ENCODE measurements at regions not wholly inside any gene's neighbourhood (a gene's known extent, or its start where the extent isn't known, plus 50 kb on each side); places are given as distances from the start of the nearest gene placed in this dataset.
A peak's percentile ranks its signal among the peaks of the same experiment; 100 is the strongest.

DNA sequence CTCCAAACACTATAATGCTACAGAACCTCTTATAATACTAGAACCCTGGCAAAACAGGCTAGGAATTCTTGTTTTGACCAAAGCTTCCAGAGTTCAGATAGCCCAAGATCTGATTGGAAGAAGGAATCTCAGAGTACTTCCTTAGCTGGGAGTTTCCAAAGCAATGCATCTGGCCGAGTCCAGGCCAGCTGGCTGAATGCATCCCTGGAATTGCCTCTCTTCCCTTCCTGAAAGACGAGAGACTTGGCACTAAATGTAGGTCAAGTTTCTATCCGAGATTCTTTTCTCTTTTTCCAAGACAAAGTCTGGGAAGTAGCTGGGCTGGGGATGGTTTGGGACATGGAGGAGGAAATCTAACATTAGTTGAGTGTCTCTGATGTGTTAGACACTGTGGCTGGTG is 68.7 kb upstream of the ADPGK start:
- Mint-ChIP-seq H3K36me3 (ENCODE audit: insufficient read depth, unreplicated experiment) (no peaks in the 10 kb centered on the region), H3K9me3 (ENCODE audit: unreplicated experiment) (no peaks in the 10 kb centered on the region), H3K27ac (ENCODE audit: low read depth, unreplicated experiment) (no peak overlapping the region), H3K27me3 (ENCODE audit: insufficient read depth, unreplicated experiment) (peaks cover 67% of the 10 kb centered on the region), H3K4me3 (ENCODE audit: unreplicated experiment) (no peak overlapping the region), H3K4me1 (ENCODE audit: insufficient read depth, unreplicated experiment) (no peaks in the 10 kb centered on the region)
- ChIA-PET CTCF (no interaction called here), POLR2A (no interaction called here)
- BruUV-seq (replicated peaks) = no TSS peak
- intact Hi-C loops (cut with micrococcal nuclease) = no loop called here
- TF ChIP-seq CTCF (IDR thresholded peaks at IDR 0.05; ENCODE audit: unreplicated experiment) = no peak
- no peak for DNase-seq (ENCODE audit: unreplicated experiment)

GRCh38 chr15:72851586-72851985 is 68.0 kb upstream of the ADPGK start:
- Mint-ChIP-seq H3K4me1 (ENCODE audit: insufficient read depth, unreplicated experiment) (no peaks in the 10 kb centered on the region), H3K4me3 (ENCODE audit: unreplicated experiment) (no peak overlapping the region), H3K36me3 (ENCODE audit: insufficient read depth, unreplicated experiment) (no peaks in the 10 kb centered on the region), H3K9me3 (ENCODE audit: unreplicated experiment) (no peaks in the 10 kb centered on the region), H3K27me3 (ENCODE audit: insufficient read depth, unreplicated experiment) (peaks cover 67% of the 10 kb centered on the region), H3K27ac (ENCODE audit: low read depth, unreplicated experiment) (no peak overlapping the region)
- no peak for DNase-seq (ENCODE audit: unreplicated experiment)
- BruUV-seq (replicated peaks) = no TSS peak
- ChIA-PET POLR2A (no interaction called here), CTCF (no interaction called here)
- TF ChIP-seq CTCF (IDR thresholded peaks at IDR 0.05; ENCODE audit: unreplicated experiment) = no peak
- intact Hi-C loops (cut with micrococcal nuclease) = no loop called here

DNA sequence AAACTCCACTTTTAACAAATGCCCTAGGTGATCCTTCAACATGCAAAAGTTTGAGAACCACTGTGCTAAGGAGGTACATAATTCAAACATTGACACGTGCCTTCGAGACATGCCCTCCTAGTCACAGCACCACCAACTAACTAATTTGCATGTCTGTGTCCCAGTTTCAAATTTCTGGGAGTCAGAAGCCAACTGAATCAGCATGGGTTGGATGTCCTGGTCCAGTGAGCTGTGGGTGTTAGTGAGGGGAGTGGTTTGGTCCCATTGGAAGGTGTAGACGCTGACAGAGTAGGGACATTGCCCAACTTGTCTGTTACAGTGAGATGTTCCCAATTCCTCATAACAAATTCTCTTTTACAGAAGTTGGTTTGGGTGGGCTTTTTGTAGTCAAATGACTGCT is 67.3 kb upstream of the ADPGK start:
- ChIA-PET CTCF (no interaction called here), POLR2A (no interaction called here)
- H3K4me3 Mint-ChIP-seq (ENCODE audit: unreplicated experiment) = no peak overlapping the region
- intact Hi-C loops (cut with micrococcal nuclease) = no loop called here
- H3K9me3 Mint-ChIP-seq (ENCODE audit: unreplicated experiment) = no peaks in the 10 kb centered on the region
- no peaks in the 10 kb centered on the region for H3K36me3 Mint-ChIP-seq (ENCODE audit: insufficient read depth, unreplicated experiment)
- TF ChIP-seq CTCF (IDR thresholded peaks at IDR 0.05; ENCODE audit: unreplicated experiment) = no peak
- H3K27me3 Mint-ChIP-seq (ENCODE audit: insufficient read depth, unreplicated experiment) = peaks cover 65% of the 10 kb centered on the region
- H3K4me1 Mint-ChIP-seq (ENCODE audit: insufficient read depth, unreplicated experiment) = no peaks in the 10 kb centered on the region
- peak; percentile 34 for DNase-seq (ENCODE audit: unreplicated experiment)
- BruUV-seq (replicated peaks) = no TSS peak
- no peak overlapping the region for H3K27ac Mint-ChIP-seq (ENCODE audit: low read depth, unreplicated experiment)

DNA sequence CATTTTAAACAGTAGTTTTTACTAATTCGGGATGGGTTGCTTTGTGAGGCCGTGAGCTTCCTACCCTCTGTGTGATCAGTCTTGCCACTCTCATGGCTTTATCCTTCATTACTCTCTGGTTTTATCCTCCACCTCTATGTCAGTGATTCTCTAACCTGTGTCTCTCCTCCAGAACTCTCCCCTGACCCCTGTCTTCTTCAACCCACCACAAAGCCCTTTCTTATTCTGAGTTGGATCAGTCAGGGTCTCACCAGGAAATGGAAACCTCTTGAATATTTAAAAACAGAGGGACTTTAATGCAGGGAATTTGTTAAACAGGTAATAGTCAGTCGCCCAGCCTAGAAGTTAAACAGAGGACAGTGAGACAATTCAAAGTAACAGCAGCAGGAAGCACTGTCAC is 64.2 kb upstream of the ADPGK start:
- CTCF ChIA-PET = no interaction called here
- no peaks in the 10 kb centered on the region for H3K4me1 Mint-ChIP-seq (ENCODE audit: insufficient read depth, unreplicated experiment)

More for the DNA sequence above, 64.2 kb upstream of the ADPGK start:
- POLR2A ChIA-PET = no interaction called here
- Mint-ChIP-seq H3K27ac (ENCODE audit: low read depth, unreplicated experiment) (no peak overlapping the region), H3K27me3 (ENCODE audit: insufficient read depth, unreplicated experiment) (peaks cover 61% of the 10 kb centered on the region), H3K4me3 (ENCODE audit: unreplicated experiment) (no peak overlapping the region), H3K9me3 (ENCODE audit: unreplicated experiment) (no peaks in the 10 kb centered on the region), H3K36me3 (ENCODE audit: insufficient read depth, unreplicated experiment) (peaks cover 6% of the 10 kb centered on the region)
- intact Hi-C loops (cut with micrococcal nuclease) = no loop called here
- no TSS peak for BruUV-seq (replicated peaks)
- TF ChIP-seq CTCF (IDR thresholded peaks at IDR 0.05; ENCODE audit: unreplicated experiment) = no peak
- DNase-seq (ENCODE audit: unreplicated experiment) = no peak

All from MCF 10A (cell line).